Stimulated activated CD8-positive, alpha-beta memory T cell treated with anti-CD3 and anti-CD28 coated beads, Interleukin-12 subunit alpha, Interleukin-12 subunit beta, amount 100 ng/mL, for 24 hours (primary cell): ENCODE measurements at regions not wholly inside any gene's neighbourhood (a gene's known extent, or its start where the extent isn't known, plus 50 kb on each side); places are given as distances from the start of the nearest gene placed in this dataset.
"Not testable (repeated sequence)": the region's sequence is repeated elsewhere in the genome, so short reads cannot be mapped to it uniquely, and the experiment has no call there.

Experiments
- DNase-seq: peaks from one replicate; pipeline ENCODE4 v3.0.0-alpha.2; 2020; ENCODE audit errors: extremely low read depth

DNA sequence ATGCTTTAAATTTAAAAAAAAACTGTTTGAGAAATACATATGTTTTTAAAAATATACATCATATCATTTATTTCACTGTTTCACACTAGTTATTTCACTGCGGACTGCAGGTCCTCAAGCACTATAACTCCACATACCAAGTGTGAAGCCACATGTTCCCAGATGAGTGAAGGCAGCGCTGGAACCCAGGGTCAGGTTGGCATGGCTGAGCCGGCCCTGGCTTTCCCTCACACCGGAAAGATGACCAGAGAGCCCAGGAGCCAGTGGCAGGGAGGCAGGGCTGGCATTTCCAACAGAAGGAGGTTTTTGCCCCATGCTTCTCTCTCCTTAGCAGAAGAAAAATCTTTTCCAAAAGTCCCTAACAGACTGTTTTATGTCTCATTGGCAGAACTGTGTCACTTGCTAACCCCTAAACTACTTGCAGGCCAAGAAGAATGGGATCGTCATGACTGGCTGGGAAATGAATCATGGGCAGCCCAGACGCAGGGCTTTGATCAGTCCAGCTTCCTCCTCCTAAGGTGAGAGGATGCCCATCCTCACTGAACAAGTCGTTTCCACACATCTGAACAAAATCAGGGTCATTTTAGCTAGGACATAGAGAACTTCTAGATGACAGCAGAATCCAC is 287.6 kb upstream of the HNRNPA3 start:
- no peak for DNase-seq

DNA sequence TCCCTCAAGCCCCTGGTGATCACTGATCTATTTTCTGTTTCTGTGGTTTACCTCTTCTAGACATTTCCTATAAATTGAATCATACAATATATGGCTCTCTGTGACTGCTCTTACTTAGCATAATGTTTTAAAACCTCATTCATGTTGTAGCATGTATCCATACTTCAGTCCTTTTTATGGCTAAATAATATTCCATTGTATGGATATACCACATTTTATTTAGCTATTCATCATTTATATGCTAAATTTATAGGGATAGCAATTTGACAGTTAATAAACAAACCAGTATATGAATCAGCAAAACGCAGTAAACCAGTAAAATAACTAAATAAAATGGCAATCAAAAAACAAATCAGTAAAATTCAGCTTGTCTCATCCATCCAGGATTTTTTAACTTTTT is 286.1 kb upstream of the HNRNPA3 start:
- DNase-seq: no peak

DNA sequence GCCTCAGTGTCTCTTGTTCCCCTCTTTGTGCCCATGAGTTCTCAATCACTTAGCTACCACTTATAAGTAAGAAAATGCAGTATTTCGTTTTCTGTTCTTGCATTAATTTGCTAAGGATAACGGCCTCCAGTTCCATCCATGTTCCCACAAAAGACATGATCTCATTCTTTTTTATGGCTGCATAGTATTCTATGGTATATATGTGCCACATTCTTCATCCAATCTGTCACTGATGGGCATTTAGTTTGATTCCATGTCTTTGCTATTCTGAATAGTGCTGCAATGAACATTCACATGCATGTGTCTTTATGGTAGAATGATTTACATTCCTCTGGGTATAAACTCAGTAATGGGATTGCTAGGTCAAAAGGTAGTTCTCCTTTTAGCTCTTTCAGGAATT is 283.2 kb upstream of the HNRNPA3 start:
- not testable (repeated sequence) for DNase-seq

DNA sequence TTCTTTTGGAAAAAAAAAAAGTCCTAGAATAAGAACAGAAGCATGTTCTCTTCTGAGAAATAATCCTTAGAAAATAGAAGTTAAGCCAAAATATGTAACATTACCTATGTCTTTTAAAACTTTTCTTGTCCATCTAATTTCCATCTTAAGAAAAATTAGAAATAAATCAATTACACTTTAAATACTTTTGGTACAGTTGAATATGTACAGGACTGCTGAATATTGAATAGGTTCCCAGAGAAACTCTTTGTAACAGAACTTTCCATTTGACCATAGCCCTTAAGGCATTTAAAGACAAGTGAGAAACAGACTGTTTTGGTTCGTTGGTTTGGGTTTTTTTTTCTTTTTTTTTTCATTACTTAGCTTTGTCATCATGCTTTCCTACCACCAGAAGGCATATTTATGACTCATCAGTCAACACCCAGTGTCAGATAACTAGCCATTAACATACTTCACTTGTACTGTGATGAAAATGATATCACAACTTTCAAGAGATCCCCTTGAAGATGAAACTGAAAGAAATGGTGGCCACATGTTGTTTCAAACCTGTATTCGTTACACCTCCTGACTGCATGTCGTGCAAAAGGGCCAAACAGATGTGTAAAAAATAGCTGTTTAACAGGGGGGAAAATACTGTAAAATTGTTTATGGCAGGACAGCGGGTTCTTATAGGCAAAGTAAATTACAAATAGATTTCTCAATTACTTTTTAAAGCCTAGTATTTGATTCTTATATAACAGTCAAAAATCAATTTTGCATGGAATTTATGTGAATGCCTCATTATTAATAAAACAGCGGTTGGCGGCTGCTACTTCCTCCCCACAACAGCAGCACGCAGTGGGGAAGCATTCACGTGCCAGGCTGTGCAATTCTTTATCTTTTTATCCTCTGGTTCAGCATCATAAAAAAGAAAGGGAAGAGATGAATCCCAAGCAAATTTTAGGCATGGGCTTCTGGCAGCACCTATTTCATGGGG is 280.7 kb upstream of the HNRNPA3 start:
- DNase-seq: peak; percentile 0

DNA sequence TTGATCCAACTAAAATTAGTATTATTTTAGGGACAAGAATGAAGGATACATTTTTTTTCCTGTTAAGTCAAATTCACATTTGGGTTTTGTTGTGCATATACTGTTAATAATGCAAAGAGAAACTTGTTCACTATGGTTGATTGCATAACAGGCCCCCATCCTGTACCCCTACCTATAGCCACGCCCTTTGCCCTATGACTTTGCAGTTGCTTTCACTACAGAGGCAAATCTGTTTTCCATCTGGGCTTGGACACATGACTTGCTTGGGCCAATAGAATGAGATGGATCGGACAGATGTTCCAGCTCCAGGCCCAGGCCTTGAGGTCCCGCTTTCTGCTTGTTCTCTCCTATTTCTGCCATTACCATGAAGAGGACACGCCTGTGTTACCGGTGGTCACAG is 278.5 kb upstream of the HNRNPA3 start:
- no peak for DNase-seq

DNA sequence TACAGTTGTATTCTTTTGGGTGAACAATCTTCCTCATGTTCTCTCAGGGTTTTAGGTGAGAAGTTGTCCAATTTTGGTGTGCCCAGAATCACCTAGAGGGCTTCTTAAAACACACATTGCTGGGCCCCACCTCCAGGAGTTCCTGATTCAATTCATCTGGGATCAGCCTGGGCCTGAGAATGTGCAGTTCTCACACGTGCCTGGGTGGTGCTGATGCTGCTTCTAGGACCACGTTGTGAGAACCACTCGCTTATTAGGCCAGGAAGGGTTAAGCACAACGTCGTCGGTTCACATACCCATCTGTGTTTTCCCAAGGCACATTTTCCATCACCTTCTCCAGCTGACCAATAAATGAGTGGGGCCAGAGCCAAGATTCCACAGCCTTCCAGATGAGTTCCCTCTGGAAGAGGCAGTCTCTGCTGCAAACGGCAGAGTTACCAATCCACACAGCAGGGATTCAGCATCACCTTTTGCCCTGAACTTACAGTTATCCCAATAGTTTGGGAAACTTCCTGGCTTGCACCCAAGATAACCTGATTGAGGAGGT is 277.7 kb upstream of the HNRNPA3 start:
- DNase-seq: no peak

DNA sequence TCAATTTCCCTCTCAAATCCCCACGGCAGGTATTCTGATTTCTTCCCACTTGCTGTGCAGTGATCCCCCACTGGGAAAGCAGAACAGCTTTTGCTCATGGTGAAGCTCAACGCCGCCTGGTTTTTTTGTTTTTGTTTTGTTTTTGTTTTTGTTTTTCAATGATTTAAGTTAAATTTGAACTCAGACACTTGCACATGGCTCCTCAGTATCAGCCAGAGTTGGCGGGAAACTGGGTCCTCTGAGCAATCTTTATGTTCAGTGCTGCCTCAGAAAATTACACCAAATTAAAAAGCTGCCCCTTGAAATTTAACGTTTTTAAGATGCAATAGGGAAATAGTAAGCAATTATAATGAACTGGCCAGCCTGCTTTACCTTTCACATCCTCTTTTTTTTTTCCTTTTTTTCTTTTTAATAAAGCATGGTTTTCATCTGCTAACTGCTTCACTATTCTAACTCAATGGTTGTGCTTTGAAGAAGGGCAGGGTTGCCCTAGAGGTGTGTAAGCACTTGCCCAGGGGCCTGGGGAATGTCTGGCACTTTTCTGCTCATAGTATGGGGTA is 277.0 kb upstream of the HNRNPA3 start:
- DNase-seq: no peak

DNA sequence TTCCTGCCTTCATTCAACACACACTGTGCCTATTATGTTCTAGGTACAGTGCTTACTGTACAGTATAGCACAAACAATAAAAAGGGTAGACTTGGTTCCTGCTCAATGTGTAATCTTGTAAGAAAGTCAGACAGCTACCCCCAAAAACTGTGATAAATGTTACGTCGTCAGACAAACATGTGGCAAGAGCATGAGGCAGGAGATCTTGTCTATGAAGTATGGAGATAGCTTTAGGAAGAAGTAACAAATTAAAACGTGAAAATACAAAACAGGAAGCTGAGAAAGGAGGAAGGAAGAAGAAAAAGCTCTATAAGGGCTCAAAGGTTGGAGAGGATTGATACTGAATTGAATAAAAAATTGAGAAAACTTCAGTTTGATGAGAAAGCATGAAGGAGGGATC is 276.2 kb upstream of the HNRNPA3 start:
- DNase-seq: no peak

DNA sequence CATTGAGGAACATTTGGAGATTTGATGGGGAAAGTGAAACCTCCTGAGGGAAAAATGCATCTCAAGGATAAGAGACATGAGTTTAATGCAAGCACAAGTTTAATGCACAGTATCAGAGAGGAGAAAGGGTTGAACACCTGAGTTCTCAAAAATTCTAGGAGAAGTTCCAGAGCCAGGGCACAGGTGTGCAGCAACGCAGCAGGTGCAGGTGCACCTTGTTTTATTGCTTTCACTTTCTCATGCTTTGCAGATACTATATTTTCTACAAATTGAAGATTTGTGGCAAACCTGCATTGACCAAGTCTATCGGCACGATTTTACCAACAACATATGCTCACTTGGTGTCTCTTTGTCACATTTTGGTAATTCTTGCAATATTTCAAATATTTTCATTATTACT is 267.6 kb upstream of the HNRNPA3 start:
- DNase-seq: no peak

DNA sequence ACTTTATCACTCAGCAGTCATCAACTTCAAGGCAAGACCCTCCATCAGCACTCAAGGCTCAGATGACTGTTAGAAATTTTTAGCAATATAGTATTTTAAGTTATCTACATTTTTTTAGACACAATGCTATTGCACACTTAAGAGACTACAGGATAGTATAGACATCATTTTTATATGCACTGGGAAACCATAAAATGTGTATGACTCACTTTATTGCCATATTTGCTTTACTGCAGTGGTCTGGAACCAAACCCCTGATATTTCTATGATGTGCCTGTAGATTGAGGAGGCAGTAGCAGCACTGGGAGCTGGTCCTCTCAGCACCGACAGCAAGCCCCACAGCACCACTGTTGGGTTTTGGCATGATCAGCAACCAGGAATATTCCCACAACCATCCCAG is 264.8 kb upstream of the HNRNPA3 start:
- no peak for DNase-seq

DNA sequence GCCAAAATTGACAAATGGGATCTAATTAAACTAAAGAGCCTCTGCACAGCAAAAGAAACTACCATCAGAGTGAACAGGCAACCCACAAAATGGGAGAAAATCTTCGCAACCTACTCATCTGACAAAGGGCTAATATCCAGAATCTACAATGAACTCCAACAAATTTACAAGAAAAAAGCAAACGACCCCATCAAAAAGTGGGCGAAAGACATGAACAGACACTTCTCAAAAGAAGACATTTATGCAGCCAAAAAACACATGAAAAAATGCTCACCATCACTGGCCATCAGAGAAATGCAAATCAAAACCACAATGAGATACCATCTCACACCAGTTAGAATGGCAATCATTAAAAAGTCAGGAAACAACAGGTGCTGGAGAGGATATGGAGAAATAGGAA is 261.4 kb upstream of the HNRNPA3 start:
- DNase-seq: not testable (repeated sequence)

DNA sequence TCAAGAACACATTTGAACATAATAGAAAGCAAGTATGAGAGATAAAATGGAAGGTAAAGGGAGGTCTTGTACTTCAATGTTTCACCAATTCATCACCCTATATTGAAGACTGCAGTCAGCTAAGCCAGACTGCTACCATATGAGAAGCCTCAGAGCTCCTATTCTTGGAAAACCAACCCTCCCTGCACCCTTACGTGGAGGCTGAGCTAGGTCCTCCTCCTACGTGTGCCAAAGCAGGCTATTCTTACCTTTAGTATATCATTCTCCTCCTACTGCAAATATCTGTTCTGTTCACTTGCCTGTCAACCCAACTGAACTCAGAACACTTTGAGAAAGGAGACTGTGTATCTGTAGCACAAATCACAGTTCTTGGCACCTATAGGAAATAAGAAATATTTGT is 255.8 kb upstream of the HNRNPA3 start:
- DNase-seq: no peak

DNA sequence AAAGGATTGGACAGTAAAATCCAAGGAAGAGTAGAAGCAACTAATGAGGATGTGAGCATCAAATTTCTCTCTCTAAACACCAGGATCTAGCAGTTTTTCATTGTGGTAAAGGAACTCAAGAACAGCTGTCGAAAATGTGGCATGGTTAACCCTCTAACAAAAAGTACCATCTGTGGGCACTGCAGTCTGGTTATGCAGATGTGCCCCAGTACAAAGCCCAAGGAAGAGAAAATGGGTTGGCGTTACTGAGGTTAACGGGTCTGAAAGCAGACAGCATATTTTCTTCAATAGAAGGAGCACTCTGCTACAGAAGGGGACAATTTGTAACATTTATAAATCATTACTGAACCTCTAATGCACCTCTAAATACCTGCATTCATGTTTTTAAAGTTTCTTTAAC is 253.0 kb upstream of the HNRNPA3 start:
- DNase-seq: no peak

DNA sequence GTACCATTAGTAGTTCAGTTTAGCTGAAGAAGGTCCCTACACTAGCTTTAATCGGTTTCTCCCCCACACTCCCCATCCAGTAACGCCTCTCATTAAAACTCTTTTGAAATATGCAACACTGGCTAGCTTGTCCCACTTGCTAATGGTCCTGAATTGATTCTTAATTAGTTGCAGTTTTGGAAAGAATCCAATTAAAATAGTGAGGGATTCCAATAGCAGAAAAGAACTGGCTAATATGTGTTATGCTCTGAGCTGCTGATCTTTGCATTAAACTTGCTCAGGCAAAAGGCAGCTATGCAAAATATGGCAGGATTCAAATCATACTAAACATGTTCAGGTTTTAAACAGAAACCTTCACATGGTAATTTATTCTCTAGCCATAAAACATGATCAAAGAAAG is 252.5 kb upstream of the HNRNPA3 start:
- DNase-seq: no peak

DNA sequence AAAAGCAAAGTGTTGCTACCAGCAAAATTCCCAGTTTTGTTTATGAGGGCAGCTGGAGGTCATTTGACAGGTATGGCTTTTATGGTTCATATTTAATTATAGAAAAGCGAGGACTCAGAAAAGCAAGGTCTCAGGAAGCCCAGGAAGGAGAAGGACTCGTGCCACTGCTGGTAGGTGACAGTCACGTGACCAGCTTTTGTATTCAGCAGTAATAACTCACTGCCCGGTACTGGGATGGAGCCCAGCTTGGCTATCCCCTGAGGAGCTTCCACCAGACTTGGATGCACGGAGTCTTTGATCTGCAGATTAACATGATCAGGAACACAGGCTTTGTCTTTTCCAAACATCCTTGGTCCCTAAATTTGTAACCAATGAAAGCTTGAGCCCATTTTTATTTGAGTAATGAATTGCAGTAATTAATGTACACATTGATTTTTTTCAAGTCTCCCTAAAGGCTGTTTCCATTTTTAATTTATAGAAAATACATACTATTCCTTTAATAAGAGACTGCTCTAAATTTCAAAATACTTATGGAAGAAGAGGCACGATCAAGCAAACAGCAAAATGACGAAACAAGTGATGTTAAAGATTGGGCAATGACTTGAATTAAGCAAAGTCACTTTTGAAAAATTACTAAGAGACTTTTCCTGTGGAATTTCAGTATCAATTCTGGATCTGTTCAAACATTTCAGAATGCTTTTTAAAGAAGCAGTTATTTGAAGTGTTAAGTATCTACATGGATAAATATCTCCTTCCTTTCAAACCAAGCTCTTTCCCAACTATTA is 251.7 kb upstream of the HNRNPA3 start:
- DNase-seq: no peak

DNA sequence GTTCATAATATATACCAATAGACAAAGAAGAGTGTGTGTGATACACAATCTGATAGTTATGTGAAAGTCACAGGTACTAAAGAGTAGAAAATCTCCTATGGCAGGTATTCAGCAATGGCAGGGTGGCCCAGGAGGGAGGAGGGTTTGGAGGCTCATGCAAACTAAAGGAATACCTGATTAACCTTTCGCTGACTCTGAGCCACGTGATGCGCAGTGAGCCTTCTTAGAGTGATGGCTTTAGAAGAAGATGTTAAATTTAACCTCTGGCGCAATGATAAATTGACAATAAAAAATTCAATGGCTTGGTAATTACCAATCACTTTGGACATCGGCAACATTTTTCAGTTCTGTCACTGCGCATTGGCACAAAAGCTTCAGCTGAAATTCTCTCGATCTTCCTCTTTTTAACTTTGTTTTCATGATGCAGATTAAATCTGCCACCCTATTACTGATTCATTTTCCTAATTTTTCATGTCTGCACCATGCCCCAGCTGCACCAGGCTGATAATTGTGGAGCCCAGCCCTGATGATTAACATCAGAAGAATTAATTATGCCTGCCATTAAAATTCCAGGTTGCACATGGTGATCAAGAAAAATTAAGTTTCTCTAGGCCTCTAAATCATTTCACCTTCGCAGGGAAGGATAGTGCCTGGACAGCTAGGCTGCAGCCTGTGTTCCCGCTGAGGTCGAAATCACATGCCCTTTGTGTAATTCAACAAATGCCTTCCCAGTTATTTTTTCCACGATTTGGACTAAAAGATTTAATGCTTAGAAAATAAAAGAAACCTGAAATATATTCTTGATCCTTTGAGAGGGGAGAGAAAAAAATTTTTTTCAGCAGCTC is 250.6 kb upstream of the HNRNPA3 start:
- DNase-seq: no peak

DNA sequence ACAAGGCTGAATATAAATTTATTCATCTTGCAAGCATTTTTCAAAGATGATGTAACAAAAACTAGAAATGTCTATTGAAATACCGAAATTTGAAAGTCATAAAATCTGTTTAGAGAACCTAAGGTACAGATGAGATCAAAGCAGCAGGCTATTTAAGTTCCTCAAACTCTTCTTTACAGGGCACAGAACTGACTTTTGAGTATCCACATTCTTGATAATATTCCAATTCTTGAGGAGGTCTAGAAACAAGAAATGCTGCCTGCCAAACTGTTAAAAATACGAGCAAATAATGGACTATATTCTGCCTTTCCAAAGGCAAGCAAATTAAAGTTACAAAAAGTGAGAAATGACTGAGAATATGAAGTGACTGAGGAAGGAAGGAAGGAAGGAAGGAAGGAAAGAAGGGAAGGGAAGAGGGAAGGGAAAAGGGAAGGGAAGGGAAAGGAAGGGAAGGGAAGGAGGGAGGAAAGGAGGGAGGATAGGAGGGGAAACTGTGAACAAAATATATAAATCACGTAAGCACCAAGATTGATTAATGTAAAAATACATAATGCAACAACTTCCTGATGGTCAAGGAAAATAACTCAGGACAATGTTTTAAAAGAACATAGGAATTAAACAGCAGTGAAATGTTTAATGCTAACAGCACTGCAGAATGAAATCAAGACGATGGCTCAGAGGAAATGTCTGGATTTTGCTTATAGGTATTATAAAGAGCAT is 248.9 kb upstream of the HNRNPA3 start:
- DNase-seq: no peak

DNA sequence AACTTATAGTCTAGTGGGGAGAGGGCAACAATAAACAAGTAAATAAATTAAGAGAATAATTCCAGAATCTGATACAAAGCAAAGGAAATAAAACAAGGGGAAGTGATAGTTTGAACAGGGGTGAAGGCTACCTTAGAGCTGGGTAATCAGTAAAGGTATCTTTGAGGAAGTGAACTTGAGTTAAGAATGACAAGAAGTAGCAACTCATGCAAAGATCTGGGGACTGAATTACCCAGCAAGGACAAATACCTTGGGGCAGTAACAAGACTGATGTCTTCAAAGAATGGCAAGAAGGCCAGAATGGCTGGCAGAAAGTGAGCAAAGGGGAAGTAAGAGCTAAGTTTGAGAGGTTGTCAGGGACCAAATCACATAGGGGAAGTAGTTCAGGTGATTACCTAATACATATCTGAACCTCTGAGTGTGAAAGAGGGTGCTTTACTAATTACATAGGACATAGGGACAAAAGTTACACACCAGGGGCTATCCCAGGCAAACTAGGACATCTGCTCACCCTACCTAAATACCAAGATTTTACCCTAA is 244.6 kb upstream of the HNRNPA3 start:
- no peak for DNase-seq

DNA sequence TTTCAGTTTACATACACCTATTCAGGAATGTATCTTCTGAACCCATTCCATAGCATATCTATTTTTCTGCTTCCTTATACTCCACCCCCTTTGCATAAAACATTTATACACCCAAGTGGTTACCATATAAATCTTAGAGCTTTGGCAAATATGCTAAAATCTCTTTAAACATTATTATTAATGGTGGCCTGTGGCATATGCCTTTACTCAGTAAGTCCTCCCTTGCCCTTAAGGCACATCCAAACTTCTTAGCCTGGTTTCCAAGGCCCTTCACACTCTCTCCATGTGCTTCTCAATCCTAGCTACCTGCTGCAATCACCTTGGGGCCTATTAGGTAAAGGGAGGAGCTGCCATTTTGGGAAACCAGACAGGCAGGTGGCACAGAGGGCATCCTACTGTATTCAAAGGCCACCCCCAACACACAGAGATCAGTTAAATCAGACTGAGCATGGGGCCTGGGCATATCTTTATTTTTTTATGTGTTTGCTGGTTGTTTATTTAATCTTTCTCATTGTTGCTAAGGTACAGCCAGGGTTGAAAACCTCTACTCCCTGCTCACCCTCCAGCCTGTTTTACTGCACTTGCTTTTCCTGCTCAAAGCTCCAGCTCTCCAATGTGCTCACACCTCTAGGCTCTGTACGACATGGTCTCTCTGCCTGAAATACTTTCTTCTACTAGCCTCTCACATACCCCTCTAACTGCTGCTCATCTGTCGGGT is 242.8 kb upstream of the HNRNPA3 start:
- DNase-seq: no peak
